DOHH2 (cell line): ENCODE measurements at regions not wholly inside any gene's neighbourhood (a gene's known extent, or its start where the extent isn't known, plus 50 kb on each side); places are given as distances from the start of the nearest gene placed in this dataset.

Experiments used
- CTCF ChIP-seq: fragments of 200-600 bp; sonication (generic); IDR thresholded peaks from one replicate; pipeline ENCODE4 v1.5.1; 2014; ENCODE audit warnings: antibody characterized with exemption, mild to moderate bottlenecking, low read depth, low read length; ENCODE audit not compliant: poor library complexity, severe bottlenecking
- EZH2phosphoT487 ChIP-seq: fragments of 200-600 bp; sonication (generic); IDR thresholded peaks from 2 replicates; pipeline ENCODE4 v1.6.1; 2017; ENCODE audit warnings: borderline replicate concordance, mild to moderate bottlenecking, antibody characterized with exemption, low read length, moderate library complexity, mixed read lengths

GRCh38 chr17:55845385-55845784 lies 94.5 kb downstream of the PCTP start:
- TF ChIP-seq CTCF, result no peak
- no peak for TF ChIP-seq EZH2phosphoT487
